Cardiac muscle cell (in vitro differentiated cells and primary cell): ENCODE measurements at regions not wholly inside any gene's neighbourhood (a gene's known extent, or its start where the extent isn't known, plus 50 kb on each side); places are given as distances from the start of the nearest gene placed in this dataset.

Source experiments
- DNase-seq, 2 donors: peaks; one replicate each; pipeline versions ENCODE4 v3.0.0 to v3.0.0-alpha.2; 2010 to 2017; ENCODE audit warnings: low read depth in 1 of 2, low spot score in 1 of 2
- H3K27ac ChIP-seq: fragments of 200-600 bp; sonication (generic); 2 replicates; pipeline ENCODE4 v1.5.1; 2016
- H3K27me3 ChIP-seq: fragments of 200-600 bp; sonication (generic); 2 replicates; pipeline ENCODE4 v1.6.0; 2016; ENCODE audit warnings: control low read depth
- H3K36me3 ChIP-seq: fragments of 200-600 bp; sonication (generic); 2 replicates; pipeline ENCODE4 v1.5.1; 2016; ENCODE audit warnings: control low read depth
- H3K4me1 ChIP-seq: fragments of 200-600 bp; sonication (generic); 2 replicates; pipeline ENCODE4 v1.8.1; 2017; ENCODE audit warnings: low read depth, mild to moderate bottlenecking, mixed run types
- H3K4me3 ChIP-seq: fragments of 200-600 bp; sonication (generic); 2 replicates; pipeline ENCODE4 v1.5.1; 2016; ENCODE audit warnings: mild to moderate bottlenecking
- H3K9me3 ChIP-seq: fragments of 200-600 bp; sonication (generic); 2 replicates; pipeline ENCODE4 v1.5.1; 2017; ENCODE audit warnings: low read depth, mild to moderate bottlenecking, control low read depth
- TF ChIP-seq, protein P1 (sequence below): IDR thresholded peaks from 2 replicates; pipeline ENCODE4 v1.5.1; 2012; ENCODE audit warnings: low read depth, mild to moderate bottlenecking, low read length

DNA sequence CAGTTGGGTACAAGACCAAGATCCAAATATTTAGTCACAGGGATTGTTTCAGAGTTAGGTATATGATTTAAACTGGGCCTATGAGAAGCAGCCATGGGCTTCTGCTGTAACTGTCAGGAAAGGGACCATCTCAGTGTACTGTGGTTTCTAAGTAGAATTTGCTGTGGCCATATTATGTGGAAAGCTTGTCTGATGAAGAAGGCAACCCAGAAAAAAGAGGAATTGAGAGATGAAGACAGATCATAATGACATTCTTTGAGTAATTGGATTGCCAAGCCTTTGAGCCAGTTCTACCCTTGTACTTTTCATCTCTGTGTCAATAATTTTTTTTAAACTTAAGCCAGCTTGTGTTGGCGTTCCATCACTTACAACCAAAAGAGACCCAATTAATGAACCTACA, 259.6 kb downstream of the NUP35 start:
- no peak for DNase-seq
- Histone ChIP-seq H3K36me3 (no peaks in the 10 kb centered on the region), H3K4me3 (no peak overlapping the region), H3K4me1 (no peaks in the 10 kb centered on the region), H3K27ac (no peak overlapping the region), H3K27me3 (no peaks in the 10 kb centered on the region), H3K9me3 (no peaks in the 10 kb centered on the region)
- TF ChIP-seq, protein P1, sequence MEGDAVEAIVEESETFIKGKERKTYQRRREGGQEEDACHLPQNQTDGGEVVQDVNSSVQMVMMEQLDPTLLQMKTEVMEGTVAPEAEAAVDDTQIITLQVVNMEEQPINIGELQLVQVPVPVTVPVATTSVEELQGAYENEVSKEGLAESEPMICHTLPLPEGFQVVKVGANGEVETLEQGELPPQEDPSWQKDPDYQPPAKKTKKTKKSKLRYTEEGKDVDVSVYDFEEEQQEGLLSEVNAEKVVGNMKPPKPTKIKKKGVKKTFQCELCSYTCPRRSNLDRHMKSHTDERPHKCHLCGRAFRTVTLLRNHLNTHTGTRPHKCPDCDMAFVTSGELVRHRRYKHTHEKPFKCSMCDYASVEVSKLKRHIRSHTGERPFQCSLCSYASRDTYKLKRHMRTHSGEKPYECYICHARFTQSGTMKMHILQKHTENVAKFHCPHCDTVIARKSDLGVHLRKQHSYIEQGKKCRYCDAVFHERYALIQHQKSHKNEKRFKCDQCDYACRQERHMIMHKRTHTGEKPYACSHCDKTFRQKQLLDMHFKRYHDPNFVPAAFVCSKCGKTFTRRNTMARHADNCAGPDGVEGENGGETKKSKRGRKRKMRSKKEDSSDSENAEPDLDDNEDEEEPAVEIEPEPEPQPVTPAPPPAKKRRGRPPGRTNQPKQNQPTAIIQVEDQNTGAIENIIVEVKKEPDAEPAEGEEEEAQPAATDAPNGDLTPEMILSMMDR, result no peak

DNA sequence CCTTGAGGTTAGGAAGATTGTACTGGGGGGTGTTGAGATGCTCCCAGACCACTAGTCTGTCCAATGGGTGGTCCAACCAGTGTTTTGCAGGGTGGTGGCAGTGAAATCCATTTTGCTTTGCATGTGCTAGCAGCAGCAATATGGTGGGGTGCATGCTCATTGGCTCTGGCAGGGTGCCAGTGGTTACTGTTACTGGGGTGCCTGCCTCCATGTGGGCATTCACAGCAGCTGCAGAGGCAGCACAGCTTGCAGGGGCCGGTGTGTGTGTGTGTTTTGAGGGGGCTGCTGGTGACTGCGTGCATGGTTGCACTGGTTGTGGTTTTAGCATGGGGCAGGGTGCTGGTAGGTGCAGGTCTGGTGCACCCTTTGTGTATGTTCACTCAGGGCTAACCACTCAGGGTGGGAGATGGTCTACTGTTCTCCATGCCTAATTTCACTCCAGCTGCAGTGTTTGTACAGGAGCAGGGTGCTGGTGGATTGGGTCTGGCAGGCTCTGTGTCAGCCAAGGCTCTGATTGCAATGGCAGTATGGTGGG, 265.4 kb downstream of the NUP35 start:
- H3K27ac ChIP-seq, result no peak overlapping the region
- TF ChIP-seq, protein P1, result no peak
- H3K4me1 ChIP-seq, result no peaks in the 10 kb centered on the region
- H3K27me3 ChIP-seq, result no peaks in the 10 kb centered on the region
- H3K36me3 ChIP-seq, result no peaks in the 10 kb centered on the region
- H3K9me3 ChIP-seq, result no peaks in the 10 kb centered on the region
- DNase-seq, result no peak
- no peak overlapping the region for H3K4me3 ChIP-seq

DNA sequence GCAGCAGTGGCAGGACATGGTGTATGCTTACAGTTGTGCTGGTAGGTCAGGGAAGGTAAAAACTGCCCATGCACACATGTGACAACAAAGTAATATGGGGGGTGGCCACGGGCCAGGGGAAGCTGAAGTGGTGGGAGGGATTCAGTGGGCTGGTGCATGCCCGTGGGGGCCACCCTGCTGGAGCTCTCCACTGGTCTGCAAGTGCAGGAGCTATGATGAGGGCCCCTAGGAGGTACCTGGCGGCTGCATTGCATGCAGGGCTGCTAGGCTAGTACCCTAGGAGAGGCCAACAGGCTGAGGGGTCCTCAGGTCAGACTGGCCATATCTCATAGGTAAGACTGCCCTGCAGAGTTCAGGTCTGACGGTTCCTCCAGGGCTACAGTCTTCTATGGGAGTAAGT, 265.9 kb downstream of the NUP35 start:
- TF ChIP-seq, protein P1, result no peak
- H3K36me3 ChIP-seq, result no peaks in the 10 kb centered on the region
- no peak overlapping the region for H3K4me3 ChIP-seq
- H3K27me3 ChIP-seq, result no peaks in the 10 kb centered on the region
- no peaks in the 10 kb centered on the region for H3K9me3 ChIP-seq
- no peak overlapping the region for H3K27ac ChIP-seq
- DNase-seq, result no peak
- no peaks in the 10 kb centered on the region for H3K4me1 ChIP-seq

DNA sequence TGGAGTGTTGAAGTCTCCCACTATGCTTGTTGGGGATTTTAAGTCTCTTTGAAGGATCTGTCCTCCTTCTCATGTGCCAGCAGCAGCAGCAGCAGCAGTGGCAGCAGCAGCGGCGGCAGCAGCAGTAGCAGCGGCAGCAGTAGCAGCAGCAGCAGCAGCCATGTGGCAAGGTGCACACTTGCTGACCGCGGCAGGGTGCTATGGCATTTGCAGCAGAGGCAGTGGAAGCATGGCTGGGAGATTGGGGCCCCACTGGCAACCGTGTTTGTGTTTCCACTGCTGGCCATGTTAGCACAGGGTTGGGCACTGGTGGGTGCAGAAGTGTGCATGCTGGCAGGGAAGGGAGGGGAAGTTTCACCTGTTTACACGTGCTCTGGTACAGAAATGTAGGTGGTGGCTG, 280.1 kb downstream of the NUP35 start:
- Histone ChIP-seq H3K27ac (no peak overlapping the region), H3K9me3 (no peaks in the 10 kb centered on the region), H3K4me3 (no peak overlapping the region), H3K4me1 (no peaks in the 10 kb centered on the region), H3K27me3 (no peaks in the 10 kb centered on the region), H3K36me3 (no peaks in the 10 kb centered on the region)
- DNase-seq, result no peak
- TF ChIP-seq, protein P1, result no peak

DNA sequence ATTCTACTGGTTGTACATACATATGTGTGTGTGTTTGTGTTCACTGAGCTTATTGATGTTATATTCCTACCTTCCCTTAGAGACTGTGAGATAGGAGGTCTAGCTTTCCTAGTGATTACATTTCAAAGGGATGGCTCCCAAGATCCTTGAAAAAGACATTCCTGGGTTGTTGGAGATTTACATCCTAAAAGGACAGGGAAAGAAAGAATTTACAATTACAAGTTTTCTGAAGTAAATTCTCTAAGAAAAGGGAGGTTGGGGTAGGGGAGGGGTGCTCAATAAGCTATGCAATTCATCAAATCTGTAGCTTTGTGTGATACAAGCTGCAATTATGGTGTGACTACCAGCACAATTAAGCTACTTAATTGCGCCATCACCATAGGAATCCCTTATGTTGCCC, 284.3 kb downstream of the NUP35 start:
- DNase-seq, result no peak
- Histone ChIP-seq H3K4me1 (no peaks in the 10 kb centered on the region), H3K4me3 (no peak overlapping the region), H3K27me3 (no peaks in the 10 kb centered on the region), H3K27ac (no peak overlapping the region), H3K36me3 (no peaks in the 10 kb centered on the region), H3K9me3 (no peaks in the 10 kb centered on the region)
- TF ChIP-seq, protein P1, result no peak

DNA sequence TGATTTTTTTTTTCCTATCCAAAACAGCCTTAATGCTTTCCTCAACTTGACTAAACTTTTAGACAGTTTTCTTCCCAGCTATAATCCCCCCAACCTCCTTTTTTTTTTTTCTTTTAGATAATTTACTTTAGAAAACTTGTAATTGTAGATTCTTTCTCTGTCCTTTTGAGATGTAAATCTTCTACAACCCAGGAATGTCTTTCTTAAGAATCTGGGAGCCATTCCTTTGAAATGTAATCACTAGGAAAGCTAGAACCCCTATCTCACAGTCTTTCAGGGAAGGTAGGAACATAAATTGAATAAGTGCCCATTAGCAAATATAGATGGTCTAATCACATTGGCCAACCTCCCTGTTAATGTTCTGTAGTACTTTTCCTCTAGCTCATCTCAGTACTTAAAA, 285.4 kb downstream of the NUP35 start:
- H3K27ac ChIP-seq, result no peak overlapping the region
- H3K4me3 ChIP-seq, result no peak overlapping the region

More for the DNA sequence above, 285.4 kb downstream of the NUP35 start:
- Histone ChIP-seq H3K36me3 (no peaks in the 10 kb centered on the region), H3K27me3 (no peaks in the 10 kb centered on the region), H3K4me1 (no peaks in the 10 kb centered on the region), H3K9me3 (no peaks in the 10 kb centered on the region)
- no peak for DNase-seq
- TF ChIP-seq, protein P1, result no peak
